ENCODE measurements at regions not wholly inside any gene's neighbourhood (a gene's known extent, or its start where the extent isn't known, plus 50 kb on each side); places are given as distances from the start of the nearest gene placed in this dataset.
"Not testable (repeated sequence)": the region's sequence is repeated elsewhere in the genome, so short reads cannot be mapped to it uniquely, and the experiment has no call there.

GRCh38 chr3:26205475-26205874 is 415.6 kb downstream of the OXSM start:
- Histone ChIP-seq H3K36me3 (no peaks in the 10 kb centered on the region), H3K27me3 (no peaks in the 10 kb centered on the region), H3K4me3 (no peak overlapping the region), H3K4me1 (no peaks in the 10 kb centered on the region), H3K27ac (no peak overlapping the region), H3K9me3 (no peaks in the 10 kb centered on the region)
- no peak for DNase-seq
- TF ChIP-seq CTCF (IDR thresholded peaks at IDR 0.05) (no peak), POLR2A (IDR thresholded peaks at IDR 0.05) (no peak)

- Histone ChIP-seq H3K4me3 (no peak overlapping the region), H3K36me3 (no peaks in the 10 kb centered on the region), H3K27ac (no peak overlapping the region), H3K9me3 (peaks cover 0 to 3% (median 0%) of the 10 kb centered on the region in 4 donors), H3K4me1 (no peaks in the 10 kb centered on the region), H3K27me3 (no peaks in the 10 kb centered on the region)
- TF ChIP-seq CTCF (IDR thresholded peaks at IDR 0.05) (no peak), POLR2A (IDR thresholded peaks at IDR 0.05) (no peak)
- DNase-seq = no peak
Observed at GRCh38 chr3:26208201-26208600, 414.4 kb upstream of the LRRC3B start.

GRCh38 chr3:26229801-26230200 is 392.8 kb upstream of the LRRC3B start:
- Histone ChIP-seq H3K27ac (no peak overlapping the region), H3K4me1 (no peaks in the 10 kb centered on the region), H3K4me3 (no peak overlapping the region), H3K27me3 (no peaks in the 10 kb centered on the region), H3K9me3 (no peaks in the 10 kb centered on the region), H3K36me3 (no peaks in the 10 kb centered on the region)
- TF ChIP-seq POLR2A (IDR thresholded peaks at IDR 0.05) (no peak), CTCF (IDR thresholded peaks at IDR 0.05) (no peak)
- no peak for DNase-seq

GRCh38 chr3:26233374-26233773 is 389.2 kb upstream of the LRRC3B start:
- Histone ChIP-seq H3K27ac (no peak overlapping the region), H3K4me3 (no peak overlapping the region), H3K4me1 (no peaks in the 10 kb centered on the region)

GRCh38 chr3:26236531-26236930 is 386.0 kb upstream of the LRRC3B start:
- Histone ChIP-seq H3K4me1 (no peaks in the 10 kb centered on the region), H3K9me3 (no peaks in the 10 kb centered on the region), H3K4me3 (no peak overlapping the region), H3K27ac (no peak overlapping the region), H3K36me3 (no peaks in the 10 kb centered on the region), H3K27me3 (no peaks in the 10 kb centered on the region)
- TF ChIP-seq POLR2A (IDR thresholded peaks at IDR 0.05) = no peak
- no peak for DNase-seq

More at GRCh38 chr3:26233374-26233773, 389.2 kb upstream of the LRRC3B start:
- H3K9me3 ChIP-seq = no peaks in the 10 kb centered on the region
- no peaks in the 10 kb centered on the region for H3K36me3 ChIP-seq
- H3K27me3 ChIP-seq = no peaks in the 10 kb centered on the region
- no peak for DNase-seq
- no peak for TF ChIP-seq POLR2A (IDR thresholded peaks at IDR 0.05)
- TF ChIP-seq CTCF (IDR thresholded peaks at IDR 0.05) = no peak

- no peak overlapping the region for H3K4me3 ChIP-seq
- no peaks in the 10 kb centered on the region for H3K4me1 ChIP-seq
- DNase-seq = no peak
- H3K9me3 ChIP-seq = no peaks in the 10 kb centered on the region
- H3K27me3 ChIP-seq = no peaks in the 10 kb centered on the region
- H3K36me3 ChIP-seq = no peaks in the 10 kb centered on the region
- TF ChIP-seq POLR2A (IDR thresholded peaks at IDR 0.05) = no peak
- TF ChIP-seq CTCF (IDR thresholded peaks at IDR 0.05) = no peak
- no peak overlapping the region for H3K27ac ChIP-seq
Observed at GRCh38 chr3:26237036-26237682, 385.4 kb upstream of the LRRC3B start.

GRCh38 chr3:26244586-26244985 is 378.0 kb upstream of the LRRC3B start:
- H3K4me3 ChIP-seq, H3K36me3 ChIP-seq, H3K27me3 ChIP-seq, H3K9me3 ChIP-seq, H3K4me1 ChIP-seq, H3K27ac ChIP-seq, DNase-seq: not testable (repeated sequence)
